HG03460 (cell line): ENCODE measurements at regions not wholly inside any gene's neighbourhood (a gene's known extent, or its start where the extent isn't known, plus 50 kb on each side); places are given as distances from the start of the nearest gene placed in this dataset.
"Not testable (repeated sequence)": the region's sequence is repeated elsewhere in the genome, so short reads cannot be mapped to it uniquely, and the experiment has no call there.

Experiments
- ATAC-seq: cut with Tn5 transposase; IDR thresholded peaks from one replicate; pipeline ENCODE4 v1.9.1; 2021; ENCODE audit not compliant: unreplicated experiment

GRCh38 chr14:92223025-92223424 is 99.9 kb upstream of the SLC24A4 start:
- ATAC-seq: no peak

GRCh38 chr14:92224358-92224954 is 98.5 kb upstream of the SLC24A4 start:
- no peak for ATAC-seq

- ATAC-seq: no peak
Observed at GRCh38 chr14:92225731-92226130, 97.2 kb upstream of the SLC24A4 start.

GRCh38 chr14:92226166-92226565 is 96.8 kb upstream of the SLC24A4 start:
- not testable (repeated sequence) for ATAC-seq

DNA sequence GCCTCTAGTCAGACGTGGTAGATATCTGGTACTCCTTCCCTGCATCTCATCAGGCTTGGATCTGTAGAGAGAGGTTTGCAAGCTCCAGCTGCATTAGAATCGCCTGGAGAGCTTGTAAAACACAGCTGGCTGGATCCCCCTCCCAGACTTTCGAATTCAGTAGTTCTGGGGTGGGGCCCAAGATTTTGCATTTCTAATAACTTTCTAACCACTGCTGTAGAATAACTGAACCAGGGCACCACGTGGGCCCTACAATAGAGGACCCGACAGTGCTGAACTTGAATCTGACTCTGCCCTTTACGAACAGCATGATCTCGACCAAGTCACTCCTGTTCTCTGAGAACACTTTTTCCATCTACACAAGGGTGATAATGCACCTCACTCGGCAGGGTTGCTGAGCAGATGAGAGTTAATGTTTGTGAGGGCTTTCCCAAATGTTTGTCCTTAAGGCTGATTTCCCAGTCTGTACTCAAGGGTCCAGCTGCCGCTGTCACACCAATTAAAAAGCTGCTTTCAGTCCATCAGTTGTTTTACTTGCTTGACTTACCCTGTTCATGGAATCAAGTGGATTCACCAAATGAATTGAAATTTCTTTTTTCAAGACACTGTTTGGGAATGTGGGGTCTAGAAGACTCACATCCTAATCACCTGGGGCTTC is 86.6 kb upstream of the SLC24A4 start:
- ATAC-seq: no peak

DNA sequence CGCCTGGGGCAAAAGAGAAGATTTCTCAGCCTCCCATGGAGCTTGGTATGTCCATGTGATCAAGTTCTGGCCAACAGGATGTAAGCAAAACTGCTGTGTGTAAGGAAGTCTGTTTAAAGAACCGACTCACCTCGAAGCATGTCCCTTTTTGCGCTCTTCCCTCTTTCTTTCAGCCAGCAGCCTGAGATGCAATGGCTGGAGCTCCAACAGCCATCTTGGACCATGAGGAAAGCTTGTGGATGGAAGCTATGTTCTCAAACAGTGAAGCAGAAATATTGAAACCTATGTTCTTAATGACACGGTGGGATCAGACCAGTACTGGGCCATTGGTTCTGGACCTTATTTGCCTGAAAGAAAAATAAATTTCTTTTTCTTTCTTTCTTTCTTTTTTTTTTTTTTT is 82.3 kb upstream of the SLC24A4 start:
- no peak for ATAC-seq

- no peak for ATAC-seq
Observed at GRCh38 chr14:92241966-92242595, 80.9 kb upstream of the SLC24A4 start.

DNA sequence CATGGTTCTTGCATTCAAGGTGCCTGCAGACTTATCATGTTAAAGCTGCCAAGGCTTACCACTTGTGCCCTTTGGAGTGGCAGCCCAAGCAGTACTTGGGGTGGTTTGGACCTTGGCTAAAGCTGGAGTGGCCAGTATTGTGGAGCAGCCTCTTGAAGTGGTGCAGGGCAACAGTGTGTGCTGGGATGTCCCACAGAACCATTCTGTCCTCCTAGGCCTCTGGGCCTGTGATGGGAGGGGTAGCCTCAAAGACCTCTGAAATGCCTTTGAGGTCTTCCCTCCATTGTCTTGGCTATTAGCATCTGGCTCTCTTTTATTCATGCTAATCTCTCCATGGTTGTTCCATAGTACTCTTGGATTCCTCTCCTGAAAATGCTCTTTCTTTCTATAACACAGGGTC is 78.2 kb upstream of the SLC24A4 start:
- ATAC-seq: no peak

GRCh38 chr14:92247341-92247740 is 75.6 kb upstream of the SLC24A4 start:
- ATAC-seq: no peak

DNA sequence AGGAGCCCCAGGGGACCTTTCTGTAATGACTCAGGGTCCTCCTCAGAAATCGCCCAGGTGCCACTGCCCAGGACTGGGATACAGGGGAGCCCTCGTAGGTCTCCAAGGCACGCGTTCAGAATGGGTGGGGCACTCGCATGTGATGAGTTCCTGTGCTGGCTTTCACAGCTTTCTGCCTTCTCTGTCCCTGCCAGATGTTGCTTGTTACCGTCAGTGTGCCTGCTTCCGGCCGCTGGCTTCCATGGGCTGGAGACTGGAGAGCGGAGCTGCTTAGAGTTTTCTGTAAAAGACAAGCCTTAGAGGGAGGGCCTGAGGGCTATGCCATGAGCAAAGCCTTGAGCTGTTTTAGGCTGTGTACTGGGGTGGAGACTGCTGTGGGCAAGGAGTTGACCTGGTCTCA is 75.0 kb upstream of the SLC24A4 start:
- no peak for ATAC-seq

DNA sequence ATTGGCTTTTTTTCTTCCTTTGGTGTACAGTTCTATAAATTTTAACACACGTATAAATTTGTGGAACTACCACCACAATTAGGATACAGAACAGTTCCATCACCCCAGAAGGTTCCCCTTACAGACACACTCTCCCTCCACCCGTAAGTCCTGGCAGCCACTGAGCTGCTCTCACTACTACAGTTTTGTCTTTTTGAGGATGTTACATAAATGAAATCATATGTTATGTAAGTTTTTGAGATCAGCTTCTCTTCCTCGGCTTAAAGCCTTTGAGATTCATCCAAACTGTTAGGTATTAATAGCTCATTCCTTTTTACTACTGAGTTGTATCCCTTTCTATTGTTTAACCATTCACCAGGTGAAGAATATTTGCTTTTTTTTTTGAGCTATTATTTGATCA is 74.3 kb upstream of the SLC24A4 start:
- no peak for ATAC-seq

GRCh38 chr14:92250366-92250765 is 72.6 kb upstream of the SLC24A4 start:
- ATAC-seq: not testable (repeated sequence)

- no peak for ATAC-seq
Observed at GRCh38 chr14:92252323-92252722, 70.6 kb upstream of the SLC24A4 start.

DNA sequence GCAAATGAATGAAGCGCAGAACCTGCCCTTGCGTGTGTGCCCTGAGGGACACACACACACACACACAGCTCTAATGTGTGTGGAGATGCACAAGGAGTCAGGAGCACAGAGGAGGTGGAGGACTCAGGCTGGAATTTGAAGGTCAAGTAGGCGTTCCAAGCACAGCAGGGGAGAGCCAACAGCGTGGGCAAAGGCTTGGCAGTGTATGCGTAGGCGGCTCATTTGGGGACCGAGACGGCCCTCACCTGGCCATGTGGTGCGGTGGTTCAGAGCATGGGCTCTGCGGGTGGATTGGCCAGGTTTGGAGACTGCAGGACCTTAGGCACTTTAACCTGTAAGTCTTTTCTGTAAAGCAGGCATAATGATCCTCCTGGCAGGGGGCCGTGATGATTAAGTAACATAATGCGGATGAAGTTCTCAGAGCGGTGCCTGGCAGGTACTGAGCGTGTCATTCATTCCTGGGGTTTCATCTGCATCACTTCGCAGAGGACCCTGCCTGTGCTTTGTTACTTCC is 69.5 kb upstream of the SLC24A4 start:
- ATAC-seq: no peak

- ATAC-seq: no peak
Observed at GRCh38 chr14:92254786-92255185, 68.2 kb upstream of the SLC24A4 start.

DNA sequence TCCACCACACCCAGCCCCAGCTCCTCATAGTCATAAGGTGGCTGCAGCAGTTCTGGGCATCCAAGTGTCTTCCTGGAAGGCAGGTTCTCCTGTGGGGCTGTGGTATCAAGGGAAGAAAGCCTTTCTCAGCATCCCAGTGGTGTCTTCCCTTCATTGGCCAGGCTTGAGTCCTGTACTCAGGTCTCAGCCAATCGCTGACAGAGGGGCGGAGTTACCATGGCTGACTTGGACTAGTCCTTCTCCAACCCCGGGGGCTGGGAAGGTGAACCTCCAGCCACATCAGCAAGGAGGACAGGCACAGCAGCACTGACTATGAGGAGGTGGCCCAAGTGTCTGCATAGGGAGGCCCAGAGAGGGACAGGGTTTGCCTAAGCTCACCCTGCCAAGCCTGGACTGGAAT is 64.0 kb upstream of the SLC24A4 start:
- peak; percentile 32 for ATAC-seq

- ATAC-seq: peak; percentile 73
Observed at GRCh38 chr14:92259613-92260357, 63.2 kb upstream of the SLC24A4 start.

- ATAC-seq: no peak
Observed at GRCh38 chr14:92263681-92264080, 59.3 kb upstream of the SLC24A4 start.

GRCh38 chr14:92264195-92264594 is 58.8 kb upstream of the SLC24A4 start:
- ATAC-seq: no peak

- ATAC-seq: no peak
Observed at GRCh38 chr14:92266216-92266615, 56.7 kb upstream of the SLC24A4 start.
